Spleen (tissue), 7 donors: ENCODE measurements at regions not wholly inside any gene's neighbourhood (a gene's known extent, or its start where the extent isn't known, plus 50 kb on each side); places are given as distances from the start of the nearest gene placed in this dataset.
"Not testable (repeated sequence)": the region's sequence is repeated elsewhere in the genome, so short reads cannot be mapped to it uniquely, and the experiment has no call there.

Experiments used
- POLR2A ChIP-seq, 3 donors: fragments of 450-650 bp; IDR thresholded peaks; one replicate each; pipeline ENCODE4 v1.5.1; 2017; ENCODE audit warnings: antibody characterized with exemption in 3 of 3, mild to moderate bottlenecking in 1 of 3
- TF ChIP-seq, protein P1 (sequence below), 11 experiments: fragments of 200-600 bp in 7 of 11; fragments of 450-650 bp in 4 of 11; sonication (generic) in 4 of 11; IDR thresholded peaks in 8 of 11; conservative IDR thresholded peaks in 3 of 11; 1 replicate in 7 of 11; 2 replicates in 4 of 11; pipeline versions ENCODE4 v1.4.0 to v1.8.0; 2016 to 2021; ENCODE audit warnings: antibody characterized with exemption in 11 of 11, inconsistent platforms in 4 of 11, mild to moderate bottlenecking in 1 of 11
- donor health status: DM: no; HTN: no; CAD: no; lungs with moderate emphysema.
- donor health status: DM: no; HTN: no; CAD: no.
- donor health status: DM: no; HTN: no; CAD: no.

GRCh38 chr14:46100901-46101300 lies 550.7 kb downstream of the RPL10L start:
- not testable (repeated sequence) for TF ChIP-seq POLR2A (IDR thresholded peaks at IDR 0.05)
- TF ChIP-seq, protein P1, sequence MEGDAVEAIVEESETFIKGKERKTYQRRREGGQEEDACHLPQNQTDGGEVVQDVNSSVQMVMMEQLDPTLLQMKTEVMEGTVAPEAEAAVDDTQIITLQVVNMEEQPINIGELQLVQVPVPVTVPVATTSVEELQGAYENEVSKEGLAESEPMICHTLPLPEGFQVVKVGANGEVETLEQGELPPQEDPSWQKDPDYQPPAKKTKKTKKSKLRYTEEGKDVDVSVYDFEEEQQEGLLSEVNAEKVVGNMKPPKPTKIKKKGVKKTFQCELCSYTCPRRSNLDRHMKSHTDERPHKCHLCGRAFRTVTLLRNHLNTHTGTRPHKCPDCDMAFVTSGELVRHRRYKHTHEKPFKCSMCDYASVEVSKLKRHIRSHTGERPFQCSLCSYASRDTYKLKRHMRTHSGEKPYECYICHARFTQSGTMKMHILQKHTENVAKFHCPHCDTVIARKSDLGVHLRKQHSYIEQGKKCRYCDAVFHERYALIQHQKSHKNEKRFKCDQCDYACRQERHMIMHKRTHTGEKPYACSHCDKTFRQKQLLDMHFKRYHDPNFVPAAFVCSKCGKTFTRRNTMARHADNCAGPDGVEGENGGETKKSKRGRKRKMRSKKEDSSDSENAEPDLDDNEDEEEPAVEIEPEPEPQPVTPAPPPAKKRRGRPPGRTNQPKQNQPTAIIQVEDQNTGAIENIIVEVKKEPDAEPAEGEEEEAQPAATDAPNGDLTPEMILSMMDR (IDR thresholded peaks at IDR 0.05 in 8 of 11, conservative IDR thresholded peaks at IDR 0.05 in 3 of 11), result not testable (repeated sequence)
